Peyer's patch (tissue), 4 donors: ENCODE measurements at regions not wholly inside any gene's neighbourhood (a gene's known extent, or its start where the extent isn't known, plus 50 kb on each side); places are given as distances from the start of the nearest gene placed in this dataset.

Experiments
- DNase-seq, 3 donors: peaks; one replicate each; pipeline ENCODE4 v3.0.0-alpha.2; 2017 to 2019
- H3K27ac ChIP-seq, 4 donors: fragments of 200-600 bp; sonication (generic); one replicate each; pipeline ENCODE4 v1.5.1; 2016 to 2019
- H3K27me3 ChIP-seq, 2 donors: fragments of 200-600 bp; sonication (generic); one replicate each; pipeline ENCODE4 v1.5.1; 2019
- H3K36me3 ChIP-seq, 3 donors: fragments of 200-600 bp; sonication (generic); one replicate each; pipeline ENCODE4 v1.5.1; 2016 to 2019
- H3K4me1 ChIP-seq, 4 donors: fragments of 200-600 bp; sonication (generic); one replicate each; pipeline ENCODE4 v1.5.1; 2016 to 2019
- H3K4me3 ChIP-seq, 4 donors: fragments of 200-600 bp; sonication (generic); 1 replicate in 3 of 4; 2 replicates in 1 of 4; pipeline ENCODE4 v1.5.1; 2016 to 2019; ENCODE audit warnings: mild to moderate bottlenecking in 1 of 4
- H3K9me3 ChIP-seq, 4 donors: fragments of 200-600 bp; sonication (generic); one replicate each; pipeline ENCODE4 v1.5.1; 2016 to 2019; ENCODE audit warnings: mild to moderate bottlenecking in 1 of 4
- POLR2A ChIP-seq, 2 donors: fragments of 450-650 bp; IDR thresholded peaks; one replicate each; pipeline ENCODE4 v1.5.1; 2017; ENCODE audit warnings: antibody characterized with exemption in 2 of 2, mild to moderate bottlenecking in 2 of 2, moderate library complexity in 2 of 2
- TF ChIP-seq, protein P1 (sequence below), 6 experiments: fragments of 450-650 bp in 4 of 6; fragments of 200-600 bp in 2 of 6; sonication (generic) in 1 of 6; IDR thresholded peaks; one replicate each; pipeline ENCODE4 v1.5.1; 2017 to 2019; ENCODE audit warnings: antibody characterized with exemption in 6 of 6, mild to moderate bottlenecking in 3 of 6, moderate library complexity in 1 of 6

DNA sequence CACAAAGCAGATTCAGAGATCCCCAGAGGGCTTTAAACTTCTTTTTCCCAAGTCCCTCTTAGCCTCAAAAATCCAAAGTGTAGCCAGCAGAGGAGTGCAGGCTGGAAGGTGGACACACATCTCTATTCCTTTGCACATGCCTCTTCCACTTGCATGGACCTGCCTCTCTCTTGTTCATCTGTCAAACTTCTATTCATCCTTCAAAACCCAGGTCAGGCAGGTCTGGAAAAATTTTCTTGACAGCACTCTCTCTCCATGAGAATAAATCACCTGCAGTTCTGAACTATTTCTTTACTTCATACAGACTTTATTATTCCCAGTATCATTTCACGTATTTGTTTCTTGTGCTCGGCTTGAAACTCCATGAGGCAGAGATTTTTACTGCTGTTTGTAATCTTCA lies 127.5 kb downstream of the SS18 start:
- no peaks in the 10 kb centered on the region for H3K9me3 ChIP-seq
- DNase-seq, result no peak
- no peaks in the 10 kb centered on the region for H3K27me3 ChIP-seq
- no peaks in the 10 kb centered on the region for H3K36me3 ChIP-seq
- H3K4me1 ChIP-seq, result no peaks in the 10 kb centered on the region
- no peak overlapping the region for H3K27ac ChIP-seq
- TF ChIP-seq, protein P1, sequence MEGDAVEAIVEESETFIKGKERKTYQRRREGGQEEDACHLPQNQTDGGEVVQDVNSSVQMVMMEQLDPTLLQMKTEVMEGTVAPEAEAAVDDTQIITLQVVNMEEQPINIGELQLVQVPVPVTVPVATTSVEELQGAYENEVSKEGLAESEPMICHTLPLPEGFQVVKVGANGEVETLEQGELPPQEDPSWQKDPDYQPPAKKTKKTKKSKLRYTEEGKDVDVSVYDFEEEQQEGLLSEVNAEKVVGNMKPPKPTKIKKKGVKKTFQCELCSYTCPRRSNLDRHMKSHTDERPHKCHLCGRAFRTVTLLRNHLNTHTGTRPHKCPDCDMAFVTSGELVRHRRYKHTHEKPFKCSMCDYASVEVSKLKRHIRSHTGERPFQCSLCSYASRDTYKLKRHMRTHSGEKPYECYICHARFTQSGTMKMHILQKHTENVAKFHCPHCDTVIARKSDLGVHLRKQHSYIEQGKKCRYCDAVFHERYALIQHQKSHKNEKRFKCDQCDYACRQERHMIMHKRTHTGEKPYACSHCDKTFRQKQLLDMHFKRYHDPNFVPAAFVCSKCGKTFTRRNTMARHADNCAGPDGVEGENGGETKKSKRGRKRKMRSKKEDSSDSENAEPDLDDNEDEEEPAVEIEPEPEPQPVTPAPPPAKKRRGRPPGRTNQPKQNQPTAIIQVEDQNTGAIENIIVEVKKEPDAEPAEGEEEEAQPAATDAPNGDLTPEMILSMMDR (IDR thresholded peaks at IDR 0.05), result no peak
- no peak overlapping the region for H3K4me3 ChIP-seq

DNA sequence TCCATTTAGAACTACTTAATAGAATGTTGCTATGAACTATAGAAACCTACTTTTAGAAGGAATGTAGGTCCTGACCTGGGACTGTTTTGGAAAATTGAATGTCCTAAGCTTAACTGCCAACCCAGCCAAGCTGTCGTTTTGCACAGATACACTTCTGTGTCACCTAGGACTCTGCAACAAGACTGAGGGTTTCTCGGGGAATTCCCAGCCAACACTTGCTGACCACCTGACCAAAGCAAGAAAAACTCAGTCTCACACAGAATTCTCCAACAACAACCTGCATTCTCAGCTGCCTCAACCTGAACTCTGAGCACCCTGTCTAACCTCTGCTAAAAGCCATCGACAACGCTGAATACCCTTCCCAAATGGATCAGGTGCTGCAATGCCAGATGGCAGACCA lies 128.2 kb downstream of the SS18 start:
- no peak overlapping the region for H3K27ac ChIP-seq
- H3K4me1 ChIP-seq, result no peaks in the 10 kb centered on the region
- no peaks in the 10 kb centered on the region for H3K9me3 ChIP-seq
- H3K27me3 ChIP-seq, result no peaks in the 10 kb centered on the region
- no peak overlapping the region for H3K4me3 ChIP-seq
- TF ChIP-seq, protein P1 (IDR thresholded peaks at IDR 0.05), result no peak
- no peak for TF ChIP-seq POLR2A (IDR thresholded peaks at IDR 0.05)
- H3K36me3 ChIP-seq, result no peaks in the 10 kb centered on the region
- no peak for DNase-seq

DNA sequence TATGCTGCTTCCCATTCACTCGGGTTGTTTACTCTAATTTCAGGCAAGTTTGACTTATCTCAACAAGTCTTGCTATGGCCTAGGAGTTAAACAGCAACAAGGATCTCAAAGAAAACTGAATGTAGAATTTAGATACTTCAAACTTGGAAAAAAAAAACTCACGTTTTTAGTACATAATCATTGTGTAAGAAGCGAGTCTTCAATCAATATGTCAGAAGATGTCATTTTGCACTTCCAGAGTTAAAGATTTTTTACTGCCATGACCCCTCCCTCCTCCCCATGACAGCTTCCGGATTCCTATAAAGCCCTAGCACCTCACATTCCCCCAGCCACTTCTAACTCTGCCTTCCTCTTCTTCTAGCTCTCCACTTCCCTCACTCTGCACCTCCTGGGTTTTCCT lies 133.4 kb downstream of the SS18 start:
- Histone ChIP-seq H3K27ac (no peak overlapping the region), H3K9me3 (no peaks in the 10 kb centered on the region), H3K4me1 (no peaks in the 10 kb centered on the region), H3K4me3 (no peak overlapping the region), H3K27me3 (no peaks in the 10 kb centered on the region), H3K36me3 (no peaks in the 10 kb centered on the region)
- no peak for TF ChIP-seq POLR2A (IDR thresholded peaks at IDR 0.05)
- TF ChIP-seq, protein P1 (IDR thresholded peaks at IDR 0.05), result no peak
- DNase-seq, result no peak

DNA sequence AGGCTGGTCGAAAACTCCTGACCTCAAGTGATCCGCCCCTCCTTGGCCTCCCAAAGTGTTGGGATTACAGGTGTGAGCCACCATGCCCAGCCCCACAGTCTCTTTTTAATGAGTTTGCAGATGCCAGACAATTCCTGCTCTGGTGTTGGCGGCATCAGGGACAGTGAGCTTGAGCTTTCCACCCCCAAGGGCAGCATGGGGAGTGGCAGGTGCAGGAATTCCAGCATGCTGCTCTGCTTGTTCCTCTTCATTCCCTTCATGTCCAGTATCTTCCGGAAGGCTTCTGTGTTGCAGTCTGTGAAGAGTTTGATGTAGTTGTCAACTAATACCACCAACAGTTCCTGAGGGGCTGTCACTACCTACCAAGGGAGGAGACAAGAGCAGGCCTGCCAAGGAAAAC lies 137.3 kb downstream of the SS18 start:
- TF ChIP-seq, protein P1 (IDR thresholded peaks at IDR 0.05), result no peak
- no peak for TF ChIP-seq POLR2A (IDR thresholded peaks at IDR 0.05)
- DNase-seq, result no peak
- Histone ChIP-seq H3K4me3 (no peak overlapping the region), H3K27ac (no peak overlapping the region), H3K27me3 (no peaks in the 10 kb centered on the region), H3K36me3 (no peaks in the 10 kb centered on the region), H3K9me3 (no peaks in the 10 kb centered on the region), H3K4me1 (no peaks in the 10 kb centered on the region)

DNA sequence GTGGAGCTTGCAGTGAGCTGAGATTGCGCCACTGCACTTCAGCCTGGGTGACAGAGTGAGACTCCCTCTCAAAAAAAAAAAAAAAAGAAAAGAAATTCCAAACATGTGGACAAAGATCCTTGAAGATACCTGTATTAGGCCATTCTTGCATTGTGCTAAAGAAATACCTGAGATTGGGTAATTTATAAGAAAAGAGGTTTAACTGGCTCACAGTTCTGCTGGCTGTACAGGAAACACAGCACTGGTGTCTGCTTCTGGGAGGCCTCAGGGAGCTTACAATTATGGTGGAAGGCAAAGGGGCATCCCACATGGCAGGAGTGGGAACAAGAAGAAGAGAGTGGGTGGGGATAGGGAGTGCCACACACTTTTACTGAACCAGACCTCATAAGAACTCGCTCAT lies 140.1 kb downstream of the SS18 start:
- Histone ChIP-seq H3K27me3 (no peaks in the 10 kb centered on the region), H3K9me3 (no peaks in the 10 kb centered on the region), H3K36me3 (no peaks in the 10 kb centered on the region), H3K27ac (no peak overlapping the region), H3K4me3 (no peak overlapping the region), H3K4me1 (no peaks in the 10 kb centered on the region)
- no peak for DNase-seq
- no peak for TF ChIP-seq POLR2A (IDR thresholded peaks at IDR 0.05)
- TF ChIP-seq, protein P1 (IDR thresholded peaks at IDR 0.05), result no peak

DNA sequence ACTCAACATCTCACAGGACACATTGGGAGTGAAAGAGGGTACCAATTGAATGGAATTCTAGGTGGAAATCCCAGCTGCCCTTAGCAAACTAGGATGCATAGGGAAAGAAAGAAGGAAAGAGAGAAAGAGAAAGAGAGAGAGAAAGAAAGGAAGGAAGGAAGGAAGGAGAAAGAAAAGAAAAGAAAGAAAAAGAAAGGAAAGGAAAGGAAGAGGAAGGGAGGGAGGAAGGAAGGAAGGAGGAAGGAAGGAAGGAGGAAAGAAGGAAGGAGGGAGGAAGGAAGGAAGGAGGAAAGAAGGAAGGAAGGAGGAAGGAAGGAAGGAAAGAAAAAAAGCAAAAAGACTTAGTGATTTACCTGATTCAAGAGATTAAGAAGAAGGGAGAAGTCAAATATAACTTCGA lies 143.9 kb downstream of the SS18 start:
- Histone ChIP-seq H3K27me3 (no peaks in the 10 kb centered on the region), H3K4me3 (no peak overlapping the region), H3K36me3 (no peaks in the 10 kb centered on the region), H3K4me1 (no peaks in the 10 kb centered on the region), H3K9me3 (no peaks in the 10 kb centered on the region), H3K27ac (no peak overlapping the region)
- no peak for DNase-seq
- TF ChIP-seq POLR2A (IDR thresholded peaks at IDR 0.05), result no peak
- TF ChIP-seq, protein P1 (IDR thresholded peaks at IDR 0.05), result no peak
